Choroid plexus epithelial cell (primary cell): ENCODE measurements at regions not wholly inside any gene's neighbourhood (a gene's known extent, or its start where the extent isn't known, plus 50 kb on each side); places are given as distances from the start of the nearest gene placed in this dataset.

Experiments
- DNase-seq: peaks from one replicate; pipeline ENCODE4 v3.0.0-alpha.2; 2010; ENCODE audit warnings: low read depth
- H3K4me3 ChIP-seq: 2 replicates; pipeline ENCODE4 v1.5.1; 2011; ENCODE audit warnings: low read depth, mild to moderate bottlenecking, control low read depth, low read length, moderate library complexity
- CTCF ChIP-seq: conservative IDR thresholded peaks from 2 replicates; pipeline ENCODE4 v1.5.1; 2011; ENCODE audit warnings: low read depth, mild to moderate bottlenecking, control low read depth, inconsistent platforms, low read length, moderate library complexity

GRCh38 chr4:33316033-33316432 is 2595.9 kb downstream of the PCDH7 start:
- H3K4me3 ChIP-seq: no peak overlapping the region
- no peak for TF ChIP-seq CTCF
- no peak for DNase-seq

GRCh38 chr4:33316578-33316977 is 2596.4 kb downstream of the PCDH7 start:
- no peak for TF ChIP-seq CTCF
- H3K4me3 ChIP-seq: no peak overlapping the region
- no peak for DNase-seq

- no peak overlapping the region for H3K4me3 ChIP-seq
- no peak for DNase-seq
- TF ChIP-seq CTCF: no peak
Measured at GRCh38 chr4:33323393-33323792, 2603.2 kb downstream of the PCDH7 start.

- TF ChIP-seq CTCF: no peak
- H3K4me3 ChIP-seq: no peak overlapping the region
- no peak for DNase-seq
Measured at GRCh38 chr4:33334416-33334815, 2614.2 kb downstream of the PCDH7 start.

- no peak overlapping the region for H3K4me3 ChIP-seq
- TF ChIP-seq CTCF: no peak
- no peak for DNase-seq
Measured at GRCh38 chr4:33339762-33340161, 2619.6 kb downstream of the PCDH7 start.

- no peak for DNase-seq
- TF ChIP-seq CTCF: no peak
Measured at GRCh38 chr4:33340168-33340567, 2620.0 kb downstream of the PCDH7 start.

GRCh38 chr4:33349376-33349775 is 2629.2 kb downstream of the PCDH7 start:
- no peak overlapping the region for H3K4me3 ChIP-seq
- TF ChIP-seq CTCF: no peak
- DNase-seq: no peak

More at GRCh38 chr4:33340168-33340567, 2620.0 kb downstream of the PCDH7 start:
- H3K4me3 ChIP-seq: no peak overlapping the region
